ENCODE measurements at regions not wholly inside any gene's neighbourhood (a gene's known extent, or its start where the extent isn't known, plus 50 kb on each side); places are given as distances from the start of the nearest gene placed in this dataset.

DNA sequence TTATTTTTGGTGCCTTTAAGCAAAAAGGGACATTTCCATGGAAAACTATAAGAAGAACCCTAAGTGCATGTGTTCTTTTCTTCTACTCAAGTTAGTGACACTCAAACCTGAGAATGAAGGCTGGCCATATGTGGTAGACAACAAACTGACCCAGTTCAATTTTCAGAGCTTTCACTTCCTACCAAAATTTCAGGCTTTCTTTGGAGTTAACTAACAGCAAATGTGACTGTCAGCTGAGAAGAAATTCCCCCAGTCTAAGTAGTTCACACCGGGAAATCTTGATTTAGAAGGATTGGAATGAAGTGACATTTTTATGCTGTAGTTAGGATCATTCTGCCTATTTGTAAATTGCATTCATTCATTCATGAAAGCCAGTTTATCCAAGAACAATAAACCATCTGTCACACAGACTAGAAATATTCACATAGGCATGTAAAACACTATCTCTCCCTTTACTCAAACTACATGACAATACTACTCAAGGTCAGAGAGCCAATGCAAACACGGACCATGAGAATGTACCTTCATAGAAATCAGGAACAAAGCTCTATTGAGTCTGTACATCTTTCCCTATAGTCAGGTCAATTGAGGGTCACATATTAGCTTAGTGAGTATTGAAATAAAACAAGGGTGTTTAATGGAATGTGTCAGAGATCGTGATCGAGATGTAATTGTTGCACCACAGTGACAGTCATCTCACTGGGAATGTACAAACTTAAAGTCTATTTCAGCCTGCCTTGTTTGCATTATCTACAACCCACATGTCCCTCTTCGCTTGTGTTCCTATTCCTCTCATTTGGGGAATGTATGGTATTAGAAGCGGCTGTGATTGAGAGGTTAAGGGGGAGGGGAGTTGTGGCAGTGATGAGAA is 113.8 kb upstream of the TGFBR2 start:
- DNase-seq, result no peak

- peak in 1 of 3 donors; percentile 75 for DNase-seq
Observed at GRCh38 chr3:30493911-30494311, 112.5 kb upstream of the TGFBR2 start.

DNA sequence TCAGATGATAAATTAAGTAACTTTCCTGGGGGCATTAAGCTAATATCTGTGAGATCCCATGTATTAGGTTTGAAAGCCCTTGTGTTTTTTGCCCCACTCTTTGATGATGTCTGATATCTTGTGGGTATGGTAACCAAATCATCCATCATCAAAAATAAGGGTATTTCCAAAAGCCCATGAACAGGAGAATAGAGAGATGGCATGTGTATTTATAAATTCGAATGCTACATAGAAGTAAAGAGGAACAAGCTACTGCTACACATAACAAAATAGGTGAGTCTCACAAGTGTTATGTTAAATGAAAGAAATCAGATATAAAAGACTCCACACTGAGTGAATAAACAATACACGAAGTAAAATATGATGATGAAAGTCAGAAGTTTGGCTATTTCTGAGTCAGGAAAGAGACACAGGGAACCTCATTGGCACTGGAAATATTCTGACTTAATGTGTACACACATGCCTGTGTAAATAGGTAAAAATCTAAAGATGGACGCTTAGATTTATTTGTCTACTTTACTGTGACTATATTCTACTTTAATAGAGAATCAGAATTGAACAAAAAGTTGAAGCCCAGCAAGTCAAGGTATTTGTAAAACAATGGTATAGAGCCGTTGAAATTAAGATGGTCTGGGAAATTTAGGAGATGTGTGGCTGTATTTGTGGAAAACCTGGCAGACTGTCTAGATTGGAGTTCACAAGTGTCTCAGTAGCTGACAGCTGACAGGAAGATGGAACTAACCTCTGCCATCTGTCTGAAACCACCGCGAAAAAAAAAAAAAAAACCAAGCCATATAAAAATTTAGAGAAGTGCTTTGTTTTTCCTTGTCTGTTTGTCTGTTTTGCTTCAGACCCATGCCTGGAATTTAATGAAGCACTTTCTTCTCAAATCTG is 111.0 kb upstream of the TGFBR2 start:
- peak in 1 of 3 donors; percentile 57 for DNase-seq

DNA sequence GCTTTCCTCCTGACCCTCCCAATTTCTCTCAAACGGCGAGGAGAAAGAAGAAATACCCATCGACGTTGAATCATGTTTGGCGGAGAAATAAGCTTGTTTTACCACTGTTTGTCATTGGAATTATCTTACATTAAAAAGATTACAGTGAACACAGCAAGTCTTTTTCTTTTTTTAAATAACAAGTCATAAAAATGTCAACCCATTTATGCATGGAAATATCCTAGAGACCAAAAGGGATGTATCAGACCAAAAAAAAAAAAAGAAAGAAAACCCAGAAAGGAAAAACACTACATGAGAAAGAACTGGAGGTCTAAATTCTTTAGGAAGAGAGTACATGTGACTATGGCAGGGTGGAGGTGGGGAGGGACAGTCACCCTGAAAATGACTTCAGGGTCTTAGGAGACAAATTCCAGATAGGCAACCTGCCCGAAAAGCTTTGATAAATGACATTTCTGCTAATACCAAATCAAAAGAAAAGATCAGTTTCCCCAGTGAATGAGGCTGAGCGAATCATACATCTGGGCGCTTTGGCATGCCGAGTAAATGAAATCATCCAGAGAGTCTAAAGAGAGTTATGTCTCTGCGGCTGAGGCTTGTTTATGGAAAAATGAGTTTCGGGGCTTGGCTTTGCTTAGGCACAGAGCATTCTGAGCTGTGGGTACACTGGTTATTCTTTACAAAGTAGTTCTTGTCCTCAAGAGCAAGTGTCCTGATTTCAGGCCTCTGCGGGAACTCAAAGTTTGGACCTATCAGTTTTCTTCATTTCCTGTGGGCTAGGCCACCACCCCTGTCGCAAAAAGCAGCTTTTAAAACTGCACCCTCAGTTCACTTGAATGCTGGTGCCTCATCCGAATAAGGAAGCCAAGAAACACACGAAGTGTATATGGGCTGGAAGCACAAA is 110.1 kb upstream of the TGFBR2 start:
- DNase-seq, result peak; percentile 55 to 85 (median 74)

- no peak for DNase-seq
Observed at GRCh38 chr3:30498587-30498967, 107.8 kb upstream of the TGFBR2 start.

DNA sequence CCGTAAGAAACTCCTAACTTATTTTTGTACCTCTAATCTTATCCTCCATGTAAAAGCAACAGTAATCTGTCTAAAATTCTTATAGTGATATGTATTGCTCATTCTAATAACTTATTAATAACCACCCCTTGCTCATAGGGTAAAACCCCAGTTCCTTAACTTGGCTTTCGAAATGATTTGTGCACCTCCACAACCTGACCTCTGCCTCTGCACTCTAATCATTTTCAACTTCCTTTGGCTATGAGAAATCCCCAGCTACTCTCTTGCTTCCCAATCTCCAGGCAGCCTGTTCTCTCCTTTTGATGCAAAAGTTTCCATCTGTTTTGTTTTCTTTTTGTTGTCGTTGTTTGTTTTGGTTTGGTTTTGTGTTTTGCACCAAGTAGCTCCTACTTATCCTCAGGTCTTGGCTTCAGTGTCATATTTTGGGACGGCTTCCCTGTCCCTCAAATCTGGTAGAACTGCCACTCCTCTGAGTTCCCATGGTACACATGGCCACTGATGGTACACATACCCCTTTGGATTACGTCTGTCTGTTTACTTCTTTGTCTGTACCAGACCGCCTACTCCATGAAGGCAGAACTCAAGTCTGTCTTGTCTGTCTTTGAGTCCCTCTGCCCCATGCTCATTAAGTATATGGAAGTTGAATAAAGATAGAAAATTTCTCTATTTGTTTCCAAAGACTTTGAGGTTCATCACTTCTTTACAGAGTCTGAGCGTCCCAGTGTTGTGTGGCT is 105.6 kb upstream of the TGFBR2 start:
- DNase-seq, result no peak

GRCh38 chr3:30501526-30501925 is 104.9 kb upstream of the TGFBR2 start:
- DNase-seq, result no peak

DNA sequence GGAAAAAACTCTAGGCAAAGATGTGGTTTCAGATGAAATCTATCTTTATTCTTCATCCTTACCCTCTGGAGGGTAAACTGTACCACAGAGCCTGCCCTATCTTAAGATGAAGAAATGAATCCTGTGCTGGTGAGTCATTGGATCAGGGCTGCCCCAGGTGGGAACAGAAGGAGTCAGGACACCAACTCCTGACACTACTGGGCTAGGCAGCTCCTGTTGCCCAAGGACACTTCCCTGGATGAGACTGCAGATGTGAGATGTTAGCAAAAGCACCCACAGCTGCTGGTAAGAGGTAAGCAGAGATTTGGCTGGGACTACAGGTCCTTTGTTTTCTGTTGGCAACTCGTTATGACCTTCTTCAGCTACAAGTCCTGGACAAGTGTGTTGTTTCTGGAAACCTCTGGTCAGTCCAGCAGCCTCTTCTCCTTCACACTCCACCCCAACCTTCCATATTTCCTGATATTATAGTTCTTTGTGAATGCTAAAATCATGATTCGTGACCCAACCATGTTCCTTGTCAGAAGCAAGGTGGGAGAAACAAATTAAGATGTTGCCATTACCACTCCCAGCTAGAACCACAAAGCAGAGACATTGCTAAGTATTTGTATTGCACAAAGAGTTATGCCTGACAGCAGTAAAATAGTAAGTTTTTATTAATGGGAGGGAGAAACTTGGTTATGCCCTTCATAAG is 104.2 kb upstream of the TGFBR2 start:
- DNase-seq, result no peak

- DNase-seq, result peak in 1 of 3 donors; percentile 31
Observed at GRCh38 chr3:30502742-30503073, 103.7 kb upstream of the TGFBR2 start.

GRCh38 chr3:30503446-30503845 is 103.0 kb upstream of the TGFBR2 start:
- DNase-seq, result no peak

GRCh38 chr3:30504939-30505338 is 101.5 kb upstream of the TGFBR2 start:
- DNase-seq, result no peak

- DNase-seq, result no peak
Observed at GRCh38 chr3:30505866-30506520, 100.4 kb upstream of the TGFBR2 start.

DNA sequence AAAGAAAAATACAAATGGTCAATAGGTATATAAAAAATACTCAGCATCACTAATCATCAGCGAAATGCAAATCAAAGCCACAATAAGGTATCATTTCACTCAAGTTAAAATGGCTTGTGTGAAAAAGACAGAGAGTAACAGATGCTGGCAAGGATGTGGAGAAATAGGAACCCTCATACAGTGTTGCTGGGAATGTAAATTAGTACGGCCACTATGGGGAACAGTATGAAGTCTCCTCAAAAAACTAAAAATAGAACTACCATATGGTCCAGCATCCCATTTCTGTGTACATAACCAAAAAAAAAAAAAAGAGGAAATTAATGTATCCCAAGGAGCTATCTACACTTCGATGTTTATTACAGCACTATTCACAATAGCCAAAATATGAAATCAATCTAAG is 98.1 kb upstream of the TGFBR2 start:
- DNase-seq, result peak in 1 of 3 donors; percentile 62

GRCh38 chr3:30510596-30510995 is 95.8 kb upstream of the TGFBR2 start:
- peak in 1 of 3 donors; percentile 59 for DNase-seq

DNA sequence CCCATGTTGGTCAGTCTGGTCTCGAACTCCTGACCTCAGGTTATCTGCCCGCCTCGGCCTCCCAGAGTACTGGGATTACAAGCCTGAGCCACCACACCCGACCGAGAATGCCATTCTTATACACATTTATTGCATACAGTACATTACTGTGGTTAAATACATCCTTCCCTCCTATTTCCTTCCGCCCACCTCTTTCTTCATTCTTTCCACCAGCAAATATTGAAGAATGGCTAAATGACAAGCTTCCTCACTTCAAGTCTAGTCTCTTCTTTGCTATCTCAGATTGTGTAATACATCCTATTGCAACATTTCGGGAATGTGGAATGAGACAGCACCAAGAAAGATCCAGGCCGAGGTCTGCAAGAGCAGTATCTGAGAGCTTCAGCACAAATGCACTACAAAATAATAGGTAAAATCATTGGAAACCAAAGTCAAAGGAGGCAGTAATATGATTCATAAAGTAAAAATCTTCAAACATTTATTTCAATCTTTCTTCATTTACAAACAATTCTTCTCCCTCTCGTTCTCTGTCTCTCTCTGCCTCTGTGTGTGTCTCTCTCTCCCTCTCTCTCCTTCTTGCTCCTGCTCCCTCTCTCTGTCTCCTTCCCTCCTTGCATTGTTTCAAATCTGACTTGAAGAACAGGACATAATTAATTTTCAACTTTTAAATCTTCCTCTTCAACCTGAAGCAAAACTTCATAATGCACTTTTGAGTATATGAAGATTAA is 94.7 kb upstream of the TGFBR2 start:
- peak in 2 of 3 donors; percentile 67 to 94 for DNase-seq

DNA sequence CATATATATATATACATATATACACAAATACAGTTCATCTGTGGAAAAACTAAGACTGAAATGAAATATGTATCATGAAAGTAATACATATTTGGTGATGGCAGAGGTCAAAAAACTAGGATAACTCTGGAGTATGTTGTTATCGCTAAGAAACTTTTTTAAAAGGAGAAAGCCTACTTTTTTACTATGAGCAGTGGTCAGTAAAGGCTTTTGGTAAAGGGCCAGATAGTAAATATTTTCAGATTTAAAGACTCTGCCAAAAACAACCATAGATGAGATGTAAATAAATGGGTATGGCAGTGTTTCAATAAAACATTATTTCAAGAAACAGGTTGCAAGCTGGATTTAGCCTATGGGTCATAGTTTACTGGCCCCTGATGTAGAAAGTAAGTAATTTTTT is 93.8 kb upstream of the TGFBR2 start:
- no peak for DNase-seq

DNA sequence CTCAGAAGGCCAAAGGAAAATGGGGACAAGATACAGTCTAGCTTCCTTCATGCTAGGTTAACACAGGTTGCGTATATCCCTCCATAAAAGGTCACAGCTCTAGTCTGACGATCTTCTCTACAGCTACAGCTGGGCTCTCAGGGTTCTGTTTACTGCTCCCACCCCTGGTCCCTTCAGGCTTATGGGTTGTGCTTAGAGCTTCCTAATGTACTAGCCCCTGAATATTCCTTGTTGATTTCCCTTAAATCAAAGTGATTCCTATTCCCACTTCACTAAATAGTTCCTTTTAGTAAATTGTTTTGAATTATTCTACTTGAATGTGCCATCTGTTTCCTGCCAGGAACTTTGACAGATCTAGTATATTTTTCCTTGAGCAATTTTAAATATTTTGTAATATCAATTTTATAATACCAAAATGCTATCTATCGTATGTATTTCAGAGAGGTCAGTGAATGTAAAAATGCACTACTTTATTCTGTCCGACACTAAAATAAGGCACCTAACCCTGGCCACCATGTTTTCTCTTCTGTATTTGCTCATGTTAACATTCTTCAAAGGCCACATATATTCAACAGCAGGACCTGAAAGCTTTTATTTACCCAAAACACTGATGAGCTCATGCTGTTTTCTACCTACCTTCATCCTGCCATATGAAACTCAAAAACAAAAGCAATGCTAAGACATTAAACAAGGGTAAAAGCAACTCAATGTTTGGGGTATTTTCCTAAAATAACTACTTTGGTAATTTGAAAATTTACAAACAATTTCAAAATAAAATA is 92.8 kb upstream of the TGFBR2 start:
- DNase-seq, result no peak

DNA sequence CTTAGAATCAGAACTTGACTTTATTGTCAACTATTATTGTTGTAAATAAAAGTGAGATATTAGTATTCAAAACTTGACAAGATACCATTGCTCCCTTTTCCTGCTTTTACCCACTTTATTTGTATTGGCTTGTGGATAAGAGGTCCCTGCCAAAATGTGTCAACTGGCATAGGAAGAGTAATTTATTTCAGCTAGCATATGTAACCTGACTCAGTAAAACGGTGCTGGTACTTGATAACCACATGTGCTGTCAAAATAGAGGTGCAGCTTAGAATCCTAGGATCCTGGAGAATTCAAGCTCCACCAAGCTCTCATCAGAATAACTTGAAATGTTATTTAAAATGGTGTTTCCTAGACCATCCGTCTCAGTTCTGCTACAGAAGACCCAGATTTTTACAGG is 90.2 kb upstream of the TGFBR2 start:
- no peak for DNase-seq

Data from muscle of back (tissue), 3 donors.